ENCODE measurements at regions not wholly inside any gene's neighbourhood (a gene's known extent, or its start where the extent isn't known, plus 50 kb on each side); places are given as distances from the start of the nearest gene placed in this dataset.

GRCh38 chr17:68777856-68778694, 176.9 kb upstream of the FAM20A start:
- TF ChIP-seq, protein P1, sequence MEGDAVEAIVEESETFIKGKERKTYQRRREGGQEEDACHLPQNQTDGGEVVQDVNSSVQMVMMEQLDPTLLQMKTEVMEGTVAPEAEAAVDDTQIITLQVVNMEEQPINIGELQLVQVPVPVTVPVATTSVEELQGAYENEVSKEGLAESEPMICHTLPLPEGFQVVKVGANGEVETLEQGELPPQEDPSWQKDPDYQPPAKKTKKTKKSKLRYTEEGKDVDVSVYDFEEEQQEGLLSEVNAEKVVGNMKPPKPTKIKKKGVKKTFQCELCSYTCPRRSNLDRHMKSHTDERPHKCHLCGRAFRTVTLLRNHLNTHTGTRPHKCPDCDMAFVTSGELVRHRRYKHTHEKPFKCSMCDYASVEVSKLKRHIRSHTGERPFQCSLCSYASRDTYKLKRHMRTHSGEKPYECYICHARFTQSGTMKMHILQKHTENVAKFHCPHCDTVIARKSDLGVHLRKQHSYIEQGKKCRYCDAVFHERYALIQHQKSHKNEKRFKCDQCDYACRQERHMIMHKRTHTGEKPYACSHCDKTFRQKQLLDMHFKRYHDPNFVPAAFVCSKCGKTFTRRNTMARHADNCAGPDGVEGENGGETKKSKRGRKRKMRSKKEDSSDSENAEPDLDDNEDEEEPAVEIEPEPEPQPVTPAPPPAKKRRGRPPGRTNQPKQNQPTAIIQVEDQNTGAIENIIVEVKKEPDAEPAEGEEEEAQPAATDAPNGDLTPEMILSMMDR (IDR thresholded peaks at IDR 0.05) = no peak
- no peak for TF ChIP-seq POLR2A (IDR thresholded peaks at IDR 0.05)

All from lower leg skin (tissue), 3 donors.